Panc1 (cell line): ENCODE measurements at regions not wholly inside any gene's neighbourhood (a gene's known extent, or its start where the extent isn't known, plus 50 kb on each side); places are given as distances from the start of the nearest gene placed in this dataset.

Experiments
- ATAC-seq: fragments of 200-7000 bp; cut with Tn5 transposase; 2 replicates; pipeline ENCODE4 v1.9.1; 2020; ENCODE audit warnings: mild to moderate bottlenecking, moderate library complexity
- BruUV-seq: library from RNA; stranded (reverse); fragments of 400-500 nt; replicated peaks from 2 replicates; lab custom pipeline; 2021; lab: Mats Ljungman, UMichigan
- CTCF ChIA-PET: fragments of 300-600 bp; sonication (Branson Sonifier 250); formaldehyde crosslinking; loops from one replicate; lab custom pipeline; 2022; ENCODE audit warnings: antibody characterized with exemption; lab: Charles Lee
- POLR2A ChIA-PET: fragments of 300-600 bp; sonication (Branson Sonifier 250); formaldehyde crosslinking; loops from one replicate; lab custom pipeline; 2022; ENCODE audit warnings: antibody characterized with exemption; lab: Charles Lee
- DNase-seq: peaks from one replicate; pipeline ENCODE4 v3.0.0-alpha.2; 2010; ENCODE audit warnings: low read depth, low spot score
- H3K27ac ChIP-seq: 2 replicates; pipeline ENCODE4 v1.5.1; 2011; ENCODE audit warnings: mild to moderate bottlenecking, low read length, inconsistent platforms
- H3K27me3 ChIP-seq: fragments of 200-500 bp; sonication (Bioruptor generic); 2 replicates; pipeline ENCODE4 v1.6.0; 2014; ENCODE audit warnings: low read length, inconsistent platforms; ENCODE audit not compliant: control insufficient read depth, insufficient read depth
- H3K36me3 ChIP-seq: fragments of 200-500 bp; sonication (Bioruptor generic); 2 replicates; pipeline ENCODE4 v1.5.1; 2014; ENCODE audit warnings: inconsistent platforms, mild to moderate bottlenecking, low read length, moderate library complexity; ENCODE audit not compliant: control insufficient read depth, insufficient read depth
- H3K4me1 ChIP-seq: 2 replicates; pipeline ENCODE4 v1.5.1; 2011; ENCODE audit warnings: inconsistent platforms, mild to moderate bottlenecking, low read length, moderate library complexity; ENCODE audit not compliant: control insufficient read depth, insufficient read depth
- H3K4me3 ChIP-seq, 2 experiments: 2 replicates each; pipeline ENCODE4 v1.5.1; 2011 to 2012; ENCODE audit warnings: low read depth in 2 of 2, low read length in 2 of 2, mild to moderate bottlenecking in 2 of 2, inconsistent platforms in 1 of 2, moderate library complexity in 1 of 2
- H3K9me3 ChIP-seq: fragments of 200-500 bp; sonication (Bioruptor generic); 2 replicates; pipeline ENCODE4 v1.5.1; 2014; ENCODE audit warnings: low read depth, mild to moderate bottlenecking, inconsistent platforms, low read length, moderate library complexity; ENCODE audit not compliant: control insufficient read depth, insufficient read depth
- POLR2AphosphoS5 ChIP-seq: IDR thresholded peaks from 2 replicates; pipeline ENCODE4 v1.6.1; 2012; ENCODE audit warnings: mild to moderate bottlenecking, low read depth, low read length, moderate library complexity
- REST ChIP-seq, 2 experiments: IDR thresholded peaks; 2 replicates each; pipeline ENCODE4 v1.6.1; 2011 to 2012; ENCODE audit warnings: low read depth in 2 of 2, control low read depth in 1 of 2, low read length in 1 of 2, mild to moderate bottlenecking in 1 of 2, moderate library complexity in 1 of 2; ENCODE audit not compliant: insufficient read depth in 1 of 2
- SIN3A ChIP-seq: IDR thresholded peaks from 2 replicates; pipeline ENCODE4 v1.6.1; 2012; ENCODE audit warnings: low read depth, mild to moderate bottlenecking, low read length, moderate library complexity, borderline replicate concordance; ENCODE audit not compliant: insufficient read depth
- TCF7L2 ChIP-seq: IDR thresholded peaks from 2 replicates; pipeline ENCODE4 v1.6.1; 2011; ENCODE audit warnings: mild to moderate bottlenecking, low read depth, low read length, inconsistent platforms
- in situ Hi-C: cut with HindIII; loops from 2 replicates; pipeline ENCODE4 v1.10.0; 2016; ENCODE audit warnings: low sequenced_read_pairs, low pct_unique_long_range_greater_than_20kb
- intact Hi-C: fragments of 100-400 bp; cut with micrococcal nuclease; formaldehyde crosslinking; loops from one replicate; pipeline ENCODE4 v1.10.0; 2022; ENCODE audit not compliant: unreplicated experiment
- TF ChIP-seq, protein P1 (sequence below): fragments of 450-650 bp; IDR thresholded peaks from 2 replicates; pipeline ENCODE4 v1.5.1; 2017; ENCODE audit warnings: mild to moderate bottlenecking

DNA sequence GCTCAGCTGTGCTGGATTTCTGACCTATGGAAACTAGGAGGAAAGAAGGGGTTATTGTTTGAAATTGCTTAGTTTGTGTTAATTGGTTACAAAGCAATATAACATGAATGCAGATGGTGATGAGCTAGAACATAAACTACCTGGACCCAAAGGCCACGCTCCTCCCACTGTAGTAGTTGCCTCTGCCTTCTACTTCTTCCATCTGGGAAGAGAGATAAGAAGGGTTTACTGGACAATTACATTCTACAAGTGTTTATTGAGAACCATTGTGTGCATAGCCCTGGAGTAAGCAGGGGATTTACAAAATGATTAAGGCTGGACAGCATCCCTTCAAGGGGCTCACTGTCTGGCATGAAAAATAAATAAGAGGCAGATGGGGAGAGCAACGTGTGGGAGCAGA is 355.3 kb upstream of the TRPC7 start:
- no peak overlapping the region for H3K27ac ChIP-seq
- H3K27me3 ChIP-seq: no peaks in the 10 kb centered on the region
- ChIA-PET POLR2A (no interaction called here), CTCF (no interaction called here)
- H3K4me3 ChIP-seq: no peak overlapping the region
- H3K4me1 ChIP-seq: no peaks in the 10 kb centered on the region
- intact Hi-C loops: no loop called here
- no peaks in the 10 kb centered on the region for H3K9me3 ChIP-seq
- no peak for ATAC-seq
- in situ Hi-C loops: no loop called here
- no peaks in the 10 kb centered on the region for H3K36me3 ChIP-seq
- TF ChIP-seq POLR2AphosphoS5: no peak
- TF ChIP-seq, protein P1, sequence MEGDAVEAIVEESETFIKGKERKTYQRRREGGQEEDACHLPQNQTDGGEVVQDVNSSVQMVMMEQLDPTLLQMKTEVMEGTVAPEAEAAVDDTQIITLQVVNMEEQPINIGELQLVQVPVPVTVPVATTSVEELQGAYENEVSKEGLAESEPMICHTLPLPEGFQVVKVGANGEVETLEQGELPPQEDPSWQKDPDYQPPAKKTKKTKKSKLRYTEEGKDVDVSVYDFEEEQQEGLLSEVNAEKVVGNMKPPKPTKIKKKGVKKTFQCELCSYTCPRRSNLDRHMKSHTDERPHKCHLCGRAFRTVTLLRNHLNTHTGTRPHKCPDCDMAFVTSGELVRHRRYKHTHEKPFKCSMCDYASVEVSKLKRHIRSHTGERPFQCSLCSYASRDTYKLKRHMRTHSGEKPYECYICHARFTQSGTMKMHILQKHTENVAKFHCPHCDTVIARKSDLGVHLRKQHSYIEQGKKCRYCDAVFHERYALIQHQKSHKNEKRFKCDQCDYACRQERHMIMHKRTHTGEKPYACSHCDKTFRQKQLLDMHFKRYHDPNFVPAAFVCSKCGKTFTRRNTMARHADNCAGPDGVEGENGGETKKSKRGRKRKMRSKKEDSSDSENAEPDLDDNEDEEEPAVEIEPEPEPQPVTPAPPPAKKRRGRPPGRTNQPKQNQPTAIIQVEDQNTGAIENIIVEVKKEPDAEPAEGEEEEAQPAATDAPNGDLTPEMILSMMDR: no peak
- no peak for TF ChIP-seq SIN3A
- no peak for TF ChIP-seq TCF7L2
- no peak for TF ChIP-seq REST (IDR thresholded peaks at IDR 0.05; ENCODE audit: insufficient read depth in 1 of 2, low read depth in 2 of 2, low read length in 1 of 2)
- no peak for DNase-seq
- BruUV-seq: no TSS peak

DNA sequence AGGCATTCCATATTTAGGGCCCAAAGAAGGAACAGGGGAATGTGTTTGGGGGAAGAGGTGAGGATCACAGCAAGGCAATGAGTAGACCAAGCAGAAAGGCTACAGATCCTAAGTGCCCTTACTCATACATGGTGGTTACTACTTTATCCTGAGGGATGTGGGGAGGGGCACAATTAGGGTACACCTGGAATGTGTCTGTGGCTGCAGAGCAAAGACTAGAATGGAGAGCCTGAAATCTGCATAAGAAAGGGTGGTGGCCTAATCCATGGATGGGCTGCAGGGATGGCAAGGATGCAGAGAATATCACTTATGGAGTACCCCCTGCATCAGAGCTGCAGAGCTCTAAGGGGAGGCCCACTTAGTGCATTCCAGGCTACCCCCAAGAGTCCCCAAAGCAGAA is 352.6 kb upstream of the TRPC7 start:
- Histone ChIP-seq H3K27me3 (no peaks in the 10 kb centered on the region), H3K4me3 (no peak overlapping the region), H3K9me3 (no peaks in the 10 kb centered on the region), H3K4me1 (no peaks in the 10 kb centered on the region), H3K27ac (no peak overlapping the region), H3K36me3 (no peaks in the 10 kb centered on the region)
- in situ Hi-C loops: no loop called here
- no TSS peak for BruUV-seq
- ChIA-PET POLR2A (no interaction called here), CTCF (no interaction called here)
- TF ChIP-seq POLR2AphosphoS5 (no peak), REST (IDR thresholded peaks at IDR 0.05; ENCODE audit: insufficient read depth in 1 of 2, low read depth in 2 of 2, low read length in 1 of 2) (no peak), SIN3A (no peak), TCF7L2 (no peak)
- TF ChIP-seq, protein P1: no peak
- intact Hi-C loops: no loop called here
- no peak for DNase-seq
- no peak for ATAC-seq
